ENCODE measurements at regions not wholly inside any gene's neighbourhood (a gene's known extent, or its start where the extent isn't known, plus 50 kb on each side); places are given as distances from the start of the nearest gene placed in this dataset.

GRCh38 chr3:102089239-102089638 is 239.9 kb downstream of the NFKBIZ start:
- 0 to 72% (median 57%) methylated on average over 1 to 3 of the region's 3 CpGs; no CpG with 5 or more reads in 2 of the 10 experiments for WGBS, 10 experiments
- no peak overlapping the region for H3K27ac ChIP-seq
- in situ Hi-C loops (cut with MboI; ENCODE audit: low pct_unique_long_range_greater_than_20kb in 2 of 9, low sequenced_read_pairs in 9 of 9, unreplicated experiment in 9 of 9), result no loop called here
- H3K4me1 ChIP-seq (replicated peaks in 1 of 2), result peaks cover 10 to 16% of the 10 kb centered on the region in 2 donors
- peak in 1 of 8 experiments; percentile 40 for ATAC-seq (replicated peaks in 6 of 8)
- H3K4me3 ChIP-seq, result no peak overlapping the region

GRCh38 chr3:102089904-102090720 is 240.8 kb downstream of the NFKBIZ start:
- in situ Hi-C loops (cut with MboI; ENCODE audit: low pct_unique_long_range_greater_than_20kb in 2 of 9, low sequenced_read_pairs in 9 of 9, unreplicated experiment in 9 of 9), result no loop called here
- H3K4me1 ChIP-seq (replicated peaks in 1 of 2), result peaks cover 10 to 16% of the 10 kb centered on the region in 2 donors

GRCh38 chr3:102090721-102091045 is 241.4 kb downstream of the NFKBIZ start:
- ATAC-seq (replicated peaks in 6 of 8), result peak in 5 of 8 experiments; percentile 12 to 28 (median 21)
- WGBS, 10 experiments, result 21 to 100% (median 86%) methylated on average over 1 to 3 of the region's 3 CpGs; no CpG with 5 or more reads in 1 of the 10 experiments
- no peak overlapping the region for H3K4me3 ChIP-seq
- H3K27ac ChIP-seq, result no peak overlapping the region
- H3K4me1 ChIP-seq (replicated peaks in 1 of 2), result peaks cover 10 to 16% of the 10 kb centered on the region in 2 donors
- in situ Hi-C loops (cut with MboI; ENCODE audit: low pct_unique_long_range_greater_than_20kb in 2 of 9, low sequenced_read_pairs in 9 of 9, unreplicated experiment in 9 of 9), result no loop called here

More at GRCh38 chr3:102089904-102090720, 240.8 kb downstream of the NFKBIZ start:
- Histone ChIP-seq H3K4me3 (no peak overlapping the region), H3K27ac (no peak overlapping the region)
- WGBS, 10 experiments, result 20 to 71% (median 59%) methylated on average over 3 to 10 of the region's 10 CpGs; no CpG with 5 or more reads in 1 of the 10 experiments
- peak in 5 of 8 experiments; percentile 54 to 83 (median 73) for ATAC-seq (replicated peaks in 6 of 8)

GRCh38 chr3:102091358-102091757 is 242.0 kb downstream of the NFKBIZ start:
- Histone ChIP-seq H3K4me1 (replicated peaks in 1 of 2) (peaks cover 10 to 16% of the 10 kb centered on the region in 2 donors), H3K4me3 (no peak overlapping the region), H3K27ac (no peak overlapping the region)
- in situ Hi-C loops (cut with MboI; ENCODE audit: low pct_unique_long_range_greater_than_20kb in 2 of 9, low sequenced_read_pairs in 9 of 9, unreplicated experiment in 9 of 9), result no loop called here
- ATAC-seq (replicated peaks in 6 of 8), result no peak
- WGBS, 10 experiments, result 38 to 100% (median 90%) methylated on average over 1 to 2 of the region's 2 CpGs; no CpG with 5 or more reads in 2 of the 10 experiments

GRCh38 chr3:102092617-102093466 is 243.5 kb downstream of the NFKBIZ start:
- peaks cover 10 to 16% of the 10 kb centered on the region in 2 donors for H3K4me1 ChIP-seq (replicated peaks in 1 of 2)
- WGBS, 10 experiments, result 28 to 94% (median 61%) methylated on average over 1 to 5 of the region's 5 CpGs; no CpG with 5 or more reads in 1 of the 10 experiments
- H3K4me3 ChIP-seq, result no peak overlapping the region
- in situ Hi-C loops (cut with MboI; ENCODE audit: low pct_unique_long_range_greater_than_20kb in 2 of 9, low sequenced_read_pairs in 9 of 9, unreplicated experiment in 9 of 9), result no loop called here
- no peak overlapping the region for H3K27ac ChIP-seq
- no peak for ATAC-seq (replicated peaks in 6 of 8)

GRCh38 chr3:102094506-102094905 is 245.2 kb downstream of the NFKBIZ start:
- H3K27ac ChIP-seq, result no peak overlapping the region
- in situ Hi-C loops (cut with MboI; ENCODE audit: low pct_unique_long_range_greater_than_20kb in 2 of 9, low sequenced_read_pairs in 9 of 9, unreplicated experiment in 9 of 9), result no loop called here
- H3K4me1 ChIP-seq (replicated peaks in 1 of 2), result peaks cover 7 to 14% of the 10 kb centered on the region in 2 donors
- ATAC-seq (replicated peaks in 6 of 8), result no peak
- no peak overlapping the region for H3K4me3 ChIP-seq

- no peak overlapping the region for H3K4me3 ChIP-seq
- peaks cover 3 to 6% of the 10 kb centered on the region in 2 donors for H3K4me1 ChIP-seq (replicated peaks in 1 of 2)
- ATAC-seq (replicated peaks in 6 of 8), result peak in 4 of 8 experiments; percentile 49 to 75 (median 55)
- 60 to 90% methylated on average over 1 of the region's 1 CpG; no CpG with 5 or more reads in 8 of the 10 experiments for WGBS, 10 experiments
- in situ Hi-C loops (cut with MboI; ENCODE audit: low pct_unique_long_range_greater_than_20kb in 2 of 9, low sequenced_read_pairs in 9 of 9, unreplicated experiment in 9 of 9), result no loop called here
- no peak overlapping the region for H3K27ac ChIP-seq
Observed at GRCh38 chr3:102095383-102095782, 246.1 kb downstream of the NFKBIZ start.

- no peak for ATAC-seq (replicated peaks in 6 of 8)
- Histone ChIP-seq H3K4me1 (replicated peaks in 1 of 2) (no peaks in the 10 kb centered on the region), H3K4me3 (no peak overlapping the region), H3K27ac (no peak overlapping the region)
- in situ Hi-C loops (cut with MboI; ENCODE audit: low pct_unique_long_range_greater_than_20kb in 2 of 9, low sequenced_read_pairs in 9 of 9, unreplicated experiment in 9 of 9), result no loop called here
- 35 to 92% (median 75%) methylated on average over 1 to 2 of the region's 2 CpGs; no CpG with 5 or more reads in 1 of the 10 experiments for WGBS, 10 experiments
Observed at GRCh38 chr3:102096066-102096465, 246.8 kb downstream of the NFKBIZ start.

GRCh38 chr3:102098130-102098885 is 249.0 kb downstream of the NFKBIZ start:
- WGBS, 10 experiments, result 17 to 89% (median 46%) methylated on average over 1 to 3 of the region's 3 CpGs
- no peak overlapping the region for H3K4me3 ChIP-seq
- no peaks in the 10 kb centered on the region for H3K4me1 ChIP-seq (replicated peaks in 1 of 2)
- no peak for ATAC-seq (replicated peaks in 6 of 8)
- in situ Hi-C loops (cut with MboI; ENCODE audit: low pct_unique_long_range_greater_than_20kb in 2 of 9, low sequenced_read_pairs in 9 of 9, unreplicated experiment in 9 of 9), result no loop called here
- H3K27ac ChIP-seq, result no peak overlapping the region

GRCh38 chr3:102099913-102100312 is 250.6 kb downstream of the NFKBIZ start:
- ATAC-seq (replicated peaks in 6 of 8), result no peak

GRCh38 chr3:102102394-102102793 is 253.1 kb downstream of the NFKBIZ start:
- H3K27ac ChIP-seq, result no peak overlapping the region
- in situ Hi-C loops (cut with MboI; ENCODE audit: low pct_unique_long_range_greater_than_20kb in 2 of 9, low sequenced_read_pairs in 9 of 9, unreplicated experiment in 9 of 9), result no loop called here
- 0 to 77% (median 35%) methylated on average over 1 to 3 of the region's 3 CpGs for WGBS, 10 experiments
- no peak for ATAC-seq (replicated peaks in 6 of 8)
- no peak overlapping the region for H3K4me3 ChIP-seq
- H3K4me1 ChIP-seq (replicated peaks in 1 of 2), result no peaks in the 10 kb centered on the region

More at GRCh38 chr3:102099913-102100312, 250.6 kb downstream of the NFKBIZ start:
- WGBS, 10 experiments, result 0 to 100% (median 80%) methylated on average over 1 of the region's 1 CpG; no CpG with 5 or more reads in 1 of the 10 experiments
- H3K4me3 ChIP-seq, result no peak overlapping the region
- H3K27ac ChIP-seq, result no peak overlapping the region
- no peaks in the 10 kb centered on the region for H3K4me1 ChIP-seq (replicated peaks in 1 of 2)
- in situ Hi-C loops (cut with MboI; ENCODE audit: low pct_unique_long_range_greater_than_20kb in 2 of 9, low sequenced_read_pairs in 9 of 9, unreplicated experiment in 9 of 9), result no loop called here

- Histone ChIP-seq H3K27ac (no peak overlapping the region), H3K4me1 (replicated peaks in 1 of 2) (no peaks in the 10 kb centered on the region), H3K4me3 (no peak overlapping the region)
- WGBS, 10 experiments, result 0 to 100% (median 26%) methylated on average over 1 to 2 of the region's 2 CpGs; no CpG with 5 or more reads in 2 of the 10 experiments
- in situ Hi-C loops (cut with MboI; ENCODE audit: low pct_unique_long_range_greater_than_20kb in 2 of 9, low sequenced_read_pairs in 9 of 9, unreplicated experiment in 9 of 9), result no loop called here
- no peak for ATAC-seq (replicated peaks in 6 of 8)
Observed at GRCh38 chr3:102104033-102104432, 254.7 kb downstream of the NFKBIZ start.

All from motor neuron (in vitro differentiated cells).